Pancreas (tissue), 10 donors: ENCODE measurements at regions not wholly inside any gene's neighbourhood (a gene's known extent, or its start where the extent isn't known, plus 50 kb on each side); places are given as distances from the start of the nearest gene placed in this dataset.
A peak's percentile ranks its signal among the peaks of the same experiment; 100 is the strongest.

Experiments
- ATAC-seq, 4 donors: fragments of 200-7000 bp; cut with Tn5 transposase; one replicate each; pipeline versions ENCODE4 v1.8.0 to v1.9.1; 2020; ENCODE audit warnings: mild to moderate bottlenecking in 4 of 4, moderate library complexity in 4 of 4
- DNase-seq, 6 donors: peaks; one replicate each; pipeline ENCODE4 v3.0.0-alpha.2; 2020
- FAIRE-seq: peaks from 2 replicates; lab custom pipeline; 2012; peaks lifted over from hg19 to GRCh38; lab: Jason Lieb, UNC
- H3K27ac ChIP-seq, 4 donors: fragments of 200-600 bp; sonication (generic); 1 replicate in 3 of 4; 2 replicates in 1 of 4; pipeline versions ENCODE4 v1.5.0 to v1.8.0; 2020
- H3K27me3 ChIP-seq, 4 donors: fragments of 200-600 bp; one replicate each; pipeline ENCODE4 v1.8.0; 2021
- H3K36me3 ChIP-seq, 3 donors: fragments of 200-600 bp; sonication (generic) in 1 of 3; one replicate each; pipeline versions ENCODE4 v1.5.0 to v1.8.0; 2020 to 2021
- H3K4me1 ChIP-seq, 3 donors: fragments of 200-600 bp; one replicate each; pipeline ENCODE4 v1.8.0; 2021
- H3K4me3 ChIP-seq, 4 donors: fragments of 200-600 bp; sonication (generic) in 2 of 4; one replicate each; pipeline versions ENCODE4 v1.5.0 to v1.8.0; 2020 to 2021
- H3K9me3 ChIP-seq, 4 donors: fragments of 200-600 bp; one replicate each; pipeline ENCODE4 v1.8.0; 2021
- CTCF ChIP-seq, 4 donors: fragments of 200-600 bp; sonication (generic) in 3 of 4; IDR thresholded peaks; one replicate each; pipeline versions ENCODE4 v1.5.0 to v1.8.0; 2021; ENCODE audit warnings: antibody characterized with exemption in 4 of 4
- WGBS, 2 donors: extraction: QIAGEN DNeasy Blood & Tissue Kit; methylation state at CpG; one replicate each; pipeline ENCODE4 v1.1.7; 2013; 5-methylcytosine and 5-hydroxymethylcytosine counted together
- intact Hi-C, 3 donors: fragments of 100-400 bp; cut with DNase I; formaldehyde crosslinking; loops; one replicate each; pipeline versions ENCODE4 v1.11.1 to v1.14.2; 2022
- donor health status: healthy with polysubstance abuse.
- donor health status: DM: no; HTN: no; CAD: no; lungs with moderate emphysema.
- donor health status: DM: no; HTN: no; CAD: no.
- donor health status: control.
- donor health status: control.
- donor health status: Bipolar disorder and iron deficiency.
- donor health status: DM: yes; HTN: yes; CAD: no.
- donor health status: DM: no; HTN: no; CAD: no.
- donor health status: DM: no; HTN: no; CAD: no.
- donor health status: DM: yes; HTN: yes; CAD: no.

- DNase-seq (no peak), ATAC-seq (no peak), FAIRE-seq (no peak)
- H3K9me3 ChIP-seq = no peaks in the 10 kb centered on the region
- no peak for TF ChIP-seq CTCF (IDR thresholded peaks at IDR 0.05)
- no peaks in the 10 kb centered on the region for H3K27me3 ChIP-seq
- no peaks in the 10 kb centered on the region for H3K4me1 ChIP-seq
- intact Hi-C loops = no loop called here
- WGBS, 2 donors = 52 to 64% methylated on average over 8 of the region's 8 CpGs
- no peak overlapping the region for H3K27ac ChIP-seq
- H3K4me3 ChIP-seq = no peak overlapping the region
- no peaks in the 10 kb centered on the region for H3K36me3 ChIP-seq
These were observed 403.8 kb downstream of the SHISA9 start for GRCh38 chr16:13305019-13305755.

- no peak for TF ChIP-seq CTCF (IDR thresholded peaks at IDR 0.05)
- no peak overlapping the region for H3K4me3 ChIP-seq
- no peaks in the 10 kb centered on the region for H3K9me3 ChIP-seq
- intact Hi-C loops = no loop called here
- peak overlapping the region in 1 of 4 donors; percentile 14 for H3K27ac ChIP-seq
- H3K36me3 ChIP-seq = no peaks in the 10 kb centered on the region
- no peaks in the 10 kb centered on the region for H3K4me1 ChIP-seq
- DNase-seq (no peak), FAIRE-seq (no peak), ATAC-seq (no peak)
- WGBS, 2 donors = 19 to 47% methylated on average over 2 of the region's 2 CpGs
- no peaks in the 10 kb centered on the region for H3K27me3 ChIP-seq
These were observed 405.0 kb downstream of the SHISA9 start for GRCh38 chr16:13306161-13306995.

DNA sequence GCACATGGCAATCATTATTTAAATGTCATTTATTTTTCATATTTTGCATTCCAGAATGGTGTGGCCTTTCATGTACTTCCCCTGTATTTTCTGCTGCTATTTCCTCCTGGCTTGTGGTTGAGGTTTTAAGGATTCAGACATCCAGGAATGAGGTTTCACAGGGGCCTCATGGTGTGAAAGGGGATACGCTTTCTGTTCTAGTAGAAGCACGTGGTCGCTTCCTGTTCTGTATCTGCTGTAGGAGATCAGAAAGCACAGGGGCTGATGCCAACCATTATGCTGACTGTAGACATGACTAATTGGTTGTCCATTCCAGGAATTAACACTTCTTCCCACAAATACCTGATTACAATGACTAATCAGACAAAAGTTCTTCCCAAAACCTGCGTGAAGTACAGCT is 405.9 kb downstream of the SHISA9 start:
- H3K4me3 ChIP-seq = no peak overlapping the region
- no peak for TF ChIP-seq CTCF (IDR thresholded peaks at IDR 0.05)
- DNase-seq (no peak), ATAC-seq (peak in 3 of 4 donors; percentile 32 to 77 (median 62)), FAIRE-seq (no peak)
- WGBS, 2 donors = 42% methylated on average over 4 of the region's 4 CpGs
- H3K36me3 ChIP-seq = no peaks in the 10 kb centered on the region
- H3K27me3 ChIP-seq = no peaks in the 10 kb centered on the region
- peak overlapping the region in 1 of 4 donors; percentile 14 for H3K27ac ChIP-seq
- no peaks in the 10 kb centered on the region for H3K9me3 ChIP-seq
- H3K4me1 ChIP-seq = no peaks in the 10 kb centered on the region
- intact Hi-C loops = no loop called here

GRCh38 chr16:13307851-13308250 is 406.5 kb downstream of the SHISA9 start:
- Histone ChIP-seq H3K4me1 (no peaks in the 10 kb centered on the region), H3K27me3 (no peaks in the 10 kb centered on the region), H3K36me3 (no peaks in the 10 kb centered on the region), H3K4me3 (no peak overlapping the region), H3K9me3 (no peaks in the 10 kb centered on the region), H3K27ac (no peak overlapping the region)
- intact Hi-C loops = no loop called here
- ATAC-seq (no peak), DNase-seq (no peak), FAIRE-seq (no peak)
- 70 to 81% methylated on average over 5 of the region's 5 CpGs for WGBS, 2 donors
- TF ChIP-seq CTCF (IDR thresholded peaks at IDR 0.05) = no peak
